Stimulated activated naive CD8-positive, alpha-beta T cell treated with anti-CD3 and anti-CD28 coated beads, Interleukin-15, amount 100 ng/mL, for 72 hours (primary cell): ENCODE measurements at regions not wholly inside any gene's neighbourhood (a gene's known extent, or its start where the extent isn't known, plus 50 kb on each side); places are given as distances from the start of the nearest gene placed in this dataset.

Experiments
- ATAC-seq: fragments of 150-1000 bp; cut with Tn5 transposase; 2 replicates; pipeline ENCODE4 v1.10.0; 2021; ENCODE audit warnings: mild to moderate bottlenecking, moderate library complexity
- DNase-seq, 2 donors: peaks; one replicate each; pipeline ENCODE4 v3.0.0; 2021 to 2022
- H3K27ac Mint-ChIP-seq, 2 donors: one replicate each; pipeline ENCODE4 v1.8.0; 2022; ENCODE audit warnings: mild to moderate bottlenecking in 2 of 2, mixed read lengths in 2 of 2, moderate library complexity in 2 of 2
- H3K27me3 Mint-ChIP-seq: one replicate; pipeline ENCODE4 v1.8.0; 2022; ENCODE audit warnings: mixed read lengths
- H3K4me1 Mint-ChIP-seq: one replicate; pipeline ENCODE4 v1.8.0; 2022; ENCODE audit warnings: mild to moderate bottlenecking, mixed read lengths
- H3K4me3 Mint-ChIP-seq, 2 donors: one replicate each; pipeline ENCODE4 v1.8.0; 2022; ENCODE audit warnings: mild to moderate bottlenecking in 2 of 2, mixed read lengths in 2 of 2, moderate library complexity in 1 of 2
- H3K9me3 Mint-ChIP-seq, 2 donors: one replicate each; pipeline ENCODE4 v1.8.0; 2022; ENCODE audit warnings: mixed read lengths in 2 of 2

GRCh38 chr10:133035952-133036351 is 51.8 kb upstream of the ADGRA1 start:
- DNase-seq = no peak
- H3K4me1 Mint-ChIP-seq = no peaks in the 10 kb centered on the region

GRCh38 chr10:133034762-133035161 is 53.0 kb upstream of the ADGRA1 start:
- Mint-ChIP-seq H3K4me1 (no peaks in the 10 kb centered on the region), H3K27me3 (peaks cover 37% of the 10 kb centered on the region), H3K4me3 (no peak overlapping the region), H3K27ac (no peak overlapping the region), H3K9me3 (no peaks in the 10 kb centered on the region)
- DNase-seq = no peak
- ATAC-seq = no peak

More at GRCh38 chr10:133035952-133036351, 51.8 kb upstream of the ADGRA1 start:
- peaks cover 40% of the 10 kb centered on the region for H3K27me3 Mint-ChIP-seq
- H3K27ac Mint-ChIP-seq = no peak overlapping the region
- no peak for ATAC-seq
- H3K4me3 Mint-ChIP-seq = no peak overlapping the region
- no peaks in the 10 kb centered on the region for H3K9me3 Mint-ChIP-seq

DNA sequence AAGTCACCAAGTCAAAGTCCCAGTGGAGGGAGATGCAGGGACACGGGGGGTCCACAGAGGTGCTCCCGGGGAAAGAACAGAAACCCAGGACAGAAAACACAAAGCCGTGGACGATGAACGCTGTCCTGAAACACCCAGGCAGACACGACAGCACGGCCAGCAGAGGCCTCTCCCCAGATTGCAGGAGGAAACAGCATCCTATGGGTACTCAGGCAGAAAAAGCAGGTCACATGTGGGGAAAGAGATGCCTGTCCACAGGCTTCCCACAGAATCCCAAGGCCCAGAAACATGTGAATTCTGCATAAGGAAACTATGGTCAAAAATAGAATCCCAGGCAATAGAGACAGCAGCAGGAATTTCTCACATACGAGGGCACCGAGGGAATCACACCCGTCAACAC is 53.6 kb upstream of the ADGRA1 start:
- no peaks in the 10 kb centered on the region for H3K4me1 Mint-ChIP-seq
- DNase-seq (no peak), ATAC-seq (no peak)
- no peak overlapping the region for H3K4me3 Mint-ChIP-seq
- H3K9me3 Mint-ChIP-seq = no peaks in the 10 kb centered on the region
- H3K27ac Mint-ChIP-seq = no peak overlapping the region
- H3K27me3 Mint-ChIP-seq = peaks cover 37% of the 10 kb centered on the region

- Mint-ChIP-seq H3K27me3 (peaks cover 34% of the 10 kb centered on the region), H3K9me3 (no peaks in the 10 kb centered on the region), H3K27ac (no peak overlapping the region), H3K4me3 (no peak overlapping the region), H3K4me1 (no peaks in the 10 kb centered on the region)
- DNase-seq = no peak
- ATAC-seq = no peak
These were observed 54.0 kb upstream of the ADGRA1 start for GRCh38 chr10:133033742-133034048.

DNA sequence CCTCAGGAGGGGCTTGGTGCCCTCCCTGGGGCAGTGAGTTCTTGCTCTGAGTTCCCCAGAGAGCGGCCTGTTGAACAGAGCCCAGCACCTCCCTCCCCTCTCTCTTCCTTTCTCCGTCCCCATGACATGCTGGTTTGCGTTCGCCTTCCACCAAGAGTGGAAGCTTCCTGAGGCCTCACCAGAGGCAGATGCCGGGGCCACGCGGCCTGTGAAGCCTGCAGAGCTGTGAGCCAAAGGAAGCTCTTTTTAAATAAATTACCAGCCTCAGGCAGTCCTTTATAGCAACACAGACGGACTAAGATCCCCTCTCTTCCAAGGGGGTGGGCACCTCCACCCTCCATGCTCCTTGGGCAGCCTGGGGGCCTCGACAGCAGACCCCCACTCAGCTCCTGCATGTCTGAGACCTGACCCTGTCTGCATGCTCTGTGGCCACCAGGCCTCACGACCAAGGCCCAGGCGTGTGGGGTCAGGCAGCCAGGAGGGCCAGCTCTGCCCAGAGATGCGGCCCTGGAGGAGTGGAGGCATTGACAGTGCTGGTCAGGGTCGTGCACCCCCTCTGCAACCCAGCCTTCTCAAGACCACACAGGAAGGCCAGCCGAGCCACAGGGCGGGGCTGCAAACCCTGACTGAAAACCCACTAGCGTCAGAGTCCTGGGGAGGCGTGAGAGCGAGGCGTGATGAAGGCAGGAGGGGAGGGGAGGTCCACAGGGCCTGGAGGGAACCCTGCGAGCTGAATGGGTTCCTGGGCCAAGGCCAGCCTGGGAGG is 54.6 kb upstream of the ADGRA1 start:
- peaks cover 30% of the 10 kb centered on the region for H3K27me3 Mint-ChIP-seq
- ATAC-seq = no peak
- no peaks in the 10 kb centered on the region for H3K9me3 Mint-ChIP-seq
- H3K4me1 Mint-ChIP-seq = no peaks in the 10 kb centered on the region
- DNase-seq = no peak
- no peak overlapping the region for H3K4me3 Mint-ChIP-seq
- H3K27ac Mint-ChIP-seq = no peak overlapping the region

DNA sequence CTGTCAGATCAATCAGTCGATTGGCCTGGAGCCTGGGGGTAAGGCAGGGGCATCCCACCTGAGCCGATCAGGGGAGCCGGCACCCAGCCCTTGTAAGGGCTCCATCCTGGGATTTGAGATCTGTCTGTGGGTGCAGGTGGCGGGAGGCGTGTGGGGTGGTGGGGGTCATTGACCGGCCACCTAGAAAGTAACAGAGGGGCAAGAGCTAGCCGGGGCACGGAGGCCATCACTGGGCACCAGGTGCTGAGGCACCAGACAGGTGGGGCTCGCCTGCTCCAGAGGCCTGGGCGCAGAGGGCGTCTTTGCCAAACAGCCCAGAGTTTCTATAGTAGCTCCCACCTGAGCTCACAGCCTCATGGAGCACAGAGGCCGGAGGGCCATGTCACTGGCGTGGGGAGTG is 55.5 kb upstream of the ADGRA1 start:
- Mint-ChIP-seq H3K4me1 (no peaks in the 10 kb centered on the region), H3K27me3 (peaks cover 39% of the 10 kb centered on the region), H3K4me3 (no peak overlapping the region), H3K27ac (peak overlapping the region in 1 of 2 donors; percentile 40), H3K9me3 (no peaks in the 10 kb centered on the region)
- ATAC-seq = no peak
- DNase-seq = no peak

DNA sequence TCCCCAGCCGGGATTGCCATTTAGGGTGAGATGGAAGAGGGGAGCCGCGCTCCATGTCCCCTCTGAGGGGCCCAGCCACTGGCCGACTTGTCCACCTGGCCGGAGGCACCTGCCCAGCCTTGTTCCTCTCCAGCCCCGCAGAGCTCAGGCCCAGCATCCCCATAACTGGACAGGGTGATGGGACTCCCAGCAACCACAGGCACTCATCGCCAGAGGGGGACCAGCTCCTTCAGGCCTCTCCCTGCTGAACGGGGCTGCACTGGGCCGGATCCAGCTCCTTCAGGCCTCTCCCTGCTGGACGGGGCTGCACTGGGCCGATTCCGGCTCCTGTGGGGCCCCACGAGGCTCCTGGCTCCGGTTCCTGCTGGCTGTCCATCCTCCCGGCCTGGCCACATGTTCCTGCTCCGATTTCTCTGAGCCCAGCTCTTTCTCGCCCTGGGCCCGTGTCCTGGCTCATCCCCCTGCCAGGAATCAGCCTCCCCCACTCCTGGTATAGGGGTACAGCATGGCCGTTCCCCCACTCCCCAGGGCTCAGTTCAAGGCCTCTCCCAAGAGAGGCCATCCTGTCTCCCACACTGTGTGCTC is 56.1 kb upstream of the ADGRA1 start:
- no peak for DNase-seq
- H3K4me3 Mint-ChIP-seq = no peak overlapping the region
- H3K27me3 Mint-ChIP-seq = peaks cover 39% of the 10 kb centered on the region
- no peak for ATAC-seq
- H3K27ac Mint-ChIP-seq = no peak overlapping the region
- H3K4me1 Mint-ChIP-seq = no peaks in the 10 kb centered on the region
- no peaks in the 10 kb centered on the region for H3K9me3 Mint-ChIP-seq

DNA sequence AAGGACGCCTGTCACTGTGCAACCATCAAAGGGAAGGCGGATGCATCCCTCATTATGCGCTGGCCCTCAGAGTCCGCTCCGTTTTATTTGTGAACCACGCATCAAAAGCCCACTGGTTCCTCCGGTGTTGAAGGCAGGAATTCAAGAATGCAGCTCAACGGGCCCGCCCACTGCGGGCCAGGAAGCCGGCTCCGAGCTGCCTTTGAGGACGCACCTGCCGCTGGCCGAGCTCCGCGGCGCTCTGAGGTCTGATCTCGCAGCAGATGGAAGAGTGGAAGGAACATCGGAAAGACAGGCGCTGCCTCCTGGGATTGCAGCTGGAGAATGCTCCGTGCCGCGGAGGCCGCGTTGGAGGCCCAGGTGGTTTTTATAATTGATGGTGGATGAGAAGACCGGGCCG is 56.9 kb upstream of the ADGRA1 start:
- no peak overlapping the region for H3K27ac Mint-ChIP-seq
- H3K4me3 Mint-ChIP-seq = no peak overlapping the region
- H3K27me3 Mint-ChIP-seq = peaks cover 46% of the 10 kb centered on the region
- H3K9me3 Mint-ChIP-seq = no peaks in the 10 kb centered on the region
- H3K4me1 Mint-ChIP-seq = no peaks in the 10 kb centered on the region
- no peak for DNase-seq
- no peak for ATAC-seq

GRCh38 chr10:133030126-133030525 is 57.6 kb upstream of the ADGRA1 start:
- no peaks in the 10 kb centered on the region for H3K4me1 Mint-ChIP-seq
- no peak overlapping the region for H3K27ac Mint-ChIP-seq
- no peak for ATAC-seq
- DNase-seq = no peak
- H3K9me3 Mint-ChIP-seq = no peaks in the 10 kb centered on the region
- no peak overlapping the region for H3K4me3 Mint-ChIP-seq
- H3K27me3 Mint-ChIP-seq = peaks cover 53% of the 10 kb centered on the region

DNA sequence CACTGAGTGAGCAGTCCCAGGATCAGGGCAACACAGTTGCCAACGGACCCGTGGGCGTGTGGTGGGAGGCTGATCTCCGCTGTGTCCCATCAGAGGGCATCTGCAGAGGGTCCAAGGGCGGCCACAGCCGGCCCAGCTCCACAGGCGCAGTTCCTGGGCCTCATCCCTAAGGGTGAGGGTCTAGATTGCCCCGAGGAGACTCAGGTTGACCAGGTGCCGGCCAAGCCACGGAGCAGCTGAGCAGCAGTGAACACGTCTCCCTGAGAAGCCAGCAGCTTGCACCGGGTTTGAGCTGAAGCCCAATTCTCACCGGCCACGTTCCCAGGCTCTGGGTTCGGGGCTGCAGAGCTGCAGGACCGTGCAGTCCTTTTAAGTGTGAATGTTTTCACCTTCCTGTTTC is 58.8 kb upstream of the ADGRA1 start:
- peaks cover 55% of the 10 kb centered on the region for H3K27me3 Mint-ChIP-seq
- no peaks in the 10 kb centered on the region for H3K9me3 Mint-ChIP-seq
- no peak overlapping the region for H3K4me3 Mint-ChIP-seq
- ATAC-seq = no peak
- no peak overlapping the region for H3K27ac Mint-ChIP-seq
- no peaks in the 10 kb centered on the region for H3K4me1 Mint-ChIP-seq
- DNase-seq = no peak

DNA sequence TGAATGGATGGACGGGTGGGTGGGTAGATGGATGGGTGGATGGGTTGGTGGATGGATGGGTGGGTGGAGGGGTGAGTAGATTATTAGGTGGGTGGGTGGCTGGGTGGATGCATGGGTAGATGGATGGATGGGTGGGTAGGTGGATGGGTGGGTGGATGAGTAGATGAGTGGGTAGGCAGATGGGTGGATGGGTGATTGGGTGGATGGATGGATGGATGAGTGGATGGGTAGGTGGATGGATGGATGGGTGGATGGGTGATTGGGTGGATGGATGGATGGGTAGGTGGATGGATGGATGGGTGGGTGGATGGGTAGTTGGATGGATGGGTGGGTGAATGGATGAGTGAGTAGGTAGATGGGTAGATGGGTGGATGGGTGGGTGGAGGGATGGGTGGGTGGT is 59.6 kb upstream of the ADGRA1 start:
- no peak for DNase-seq
- Mint-ChIP-seq H3K4me1 (no peaks in the 10 kb centered on the region), H3K27me3 (peaks cover 50% of the 10 kb centered on the region), H3K4me3 (no peak overlapping the region), H3K27ac (no peak overlapping the region), H3K9me3 (no peaks in the 10 kb centered on the region)
- no peak for ATAC-seq

DNA sequence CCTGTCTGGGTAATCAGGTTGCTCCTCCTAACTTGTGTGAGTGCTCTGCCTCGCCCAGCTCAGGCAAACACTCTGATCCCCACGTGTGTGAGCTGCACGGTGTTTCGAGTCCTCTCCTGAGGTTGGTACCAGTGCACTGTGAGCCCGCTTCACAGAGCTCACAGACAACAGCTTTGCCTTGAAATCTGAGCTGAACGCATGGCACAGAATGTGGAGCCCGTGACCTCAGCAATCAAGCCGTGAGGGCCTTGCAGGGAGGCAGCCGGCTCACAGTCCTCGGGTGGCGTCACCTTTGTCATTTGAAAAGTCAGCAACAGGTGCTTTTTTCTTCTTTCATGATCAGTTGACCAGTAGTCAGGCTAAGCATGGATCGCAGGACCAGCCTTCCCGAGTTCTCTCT is 60.2 kb upstream of the ADGRA1 start:
- no peak for ATAC-seq

GRCh38 chr10:133026726-133027395 is 60.9 kb upstream of the ADGRA1 start:
- DNase-seq (no peak), ATAC-seq (no peak)
- Mint-ChIP-seq H3K27me3 (peaks cover 48% of the 10 kb centered on the region), H3K9me3 (no peaks in the 10 kb centered on the region), H3K27ac (no peak overlapping the region), H3K4me1 (no peaks in the 10 kb centered on the region), H3K4me3 (no peak overlapping the region)

More for the DNA sequence above, 60.2 kb upstream of the ADGRA1 start:
- Mint-ChIP-seq H3K27me3 (peaks cover 53% of the 10 kb centered on the region), H3K27ac (no peak overlapping the region), H3K4me3 (no peak overlapping the region), H3K4me1 (no peaks in the 10 kb centered on the region), H3K9me3 (no peaks in the 10 kb centered on the region)
- DNase-seq = no peak

DNA sequence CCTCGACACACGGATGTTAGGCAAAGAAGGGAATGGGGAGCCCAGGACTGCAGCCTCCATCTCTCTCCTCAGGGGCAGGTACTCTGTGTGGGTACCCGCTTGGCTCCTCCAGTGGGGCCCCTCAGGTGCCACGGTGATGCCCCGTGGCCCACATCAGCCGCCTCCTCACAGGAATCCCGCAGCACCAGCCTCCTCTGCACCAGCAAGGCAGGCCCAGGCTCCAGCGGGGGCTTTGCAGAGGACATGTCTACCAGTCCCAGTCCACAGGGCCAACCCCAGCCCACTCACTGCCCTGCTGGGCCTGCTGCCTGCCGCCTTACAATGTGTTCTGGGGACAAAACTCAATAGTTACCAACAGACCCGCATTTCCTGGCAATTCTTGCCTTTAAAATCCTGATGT is 61.6 kb upstream of the ADGRA1 start:
- peaks cover 41% of the 10 kb centered on the region for H3K27me3 Mint-ChIP-seq
- no peak overlapping the region for H3K27ac Mint-ChIP-seq
- no peaks in the 10 kb centered on the region for H3K9me3 Mint-ChIP-seq
- H3K4me1 Mint-ChIP-seq = no peaks in the 10 kb centered on the region
- H3K4me3 Mint-ChIP-seq = no peak overlapping the region
- DNase-seq = no peak
- no peak for ATAC-seq

DNA sequence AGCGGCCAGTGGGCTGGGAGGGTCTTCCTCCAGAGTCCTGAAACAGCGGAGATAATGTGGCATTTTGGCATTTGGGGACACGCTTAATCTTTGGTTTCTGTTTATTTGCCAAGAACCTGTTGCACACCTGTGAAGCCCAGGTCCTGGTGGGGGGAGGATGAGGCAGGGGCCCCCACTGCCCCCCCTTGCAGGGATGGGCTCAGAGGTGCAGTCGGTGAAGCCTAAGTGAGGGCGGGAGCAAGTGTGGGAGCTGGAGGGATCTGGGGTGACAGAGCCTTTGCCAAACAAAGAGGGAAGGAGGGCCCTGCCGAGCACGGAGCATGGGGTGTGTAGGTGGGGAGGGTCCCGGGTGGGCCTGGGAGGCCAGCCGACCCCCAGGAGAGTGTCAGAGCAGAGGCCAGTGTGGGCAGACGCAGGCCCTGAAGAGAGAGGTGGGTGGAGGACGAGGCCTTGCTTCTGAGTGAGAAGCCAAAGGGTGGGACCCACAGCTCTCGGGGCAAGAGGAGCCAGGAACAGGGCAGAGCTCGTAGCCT is 62.1 kb upstream of the ADGRA1 start:
- Mint-ChIP-seq H3K27me3 (peaks cover 37% of the 10 kb centered on the region), H3K27ac (no peak overlapping the region), H3K4me3 (no peak overlapping the region), H3K9me3 (no peaks in the 10 kb centered on the region), H3K4me1 (no peaks in the 10 kb centered on the region)
- DNase-seq (no peak), ATAC-seq (no peak)
